Fibroblast of the aortic adventitia (primary cell): ENCODE measurements at regions not wholly inside any gene's neighbourhood (a gene's known extent, or its start where the extent isn't known, plus 50 kb on each side); places are given as distances from the start of the nearest gene placed in this dataset.

Source experiments
- DNase-seq: peaks from one replicate; pipeline ENCODE4 v3.0.0-alpha.2; 2010; ENCODE audit warnings: low read depth
- H3K4me3 ChIP-seq: 2 replicates; pipeline ENCODE4 v1.5.1; 2011; ENCODE audit warnings: low read depth, mild to moderate bottlenecking, control low read depth, low read length, moderate library complexity
- TF ChIP-seq, protein P1 (sequence below): IDR thresholded peaks from 2 replicates; pipeline ENCODE4 v1.5.1; 2011; ENCODE audit warnings: mild to moderate bottlenecking, low read length, control low read depth, inconsistent platforms; ENCODE audit not compliant: insufficient read depth

DNA sequence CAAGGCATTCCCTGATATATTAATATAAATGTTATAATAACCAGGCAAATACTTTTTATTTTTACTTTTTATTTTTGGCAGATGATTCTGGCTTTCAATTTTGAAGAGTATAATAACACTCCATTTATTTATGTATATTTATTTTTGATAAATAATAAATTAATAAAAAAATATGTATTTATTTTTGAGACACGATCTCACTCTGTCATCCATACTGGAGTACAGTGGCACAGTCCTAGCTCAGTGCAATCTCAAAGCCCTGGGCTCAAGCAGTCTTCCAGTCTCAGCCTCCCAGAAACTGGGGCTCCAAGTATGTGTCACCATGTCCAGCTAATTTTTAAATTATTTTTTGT lies 93.4 kb upstream of the ITGA6 start:
- TF ChIP-seq, protein P1, sequence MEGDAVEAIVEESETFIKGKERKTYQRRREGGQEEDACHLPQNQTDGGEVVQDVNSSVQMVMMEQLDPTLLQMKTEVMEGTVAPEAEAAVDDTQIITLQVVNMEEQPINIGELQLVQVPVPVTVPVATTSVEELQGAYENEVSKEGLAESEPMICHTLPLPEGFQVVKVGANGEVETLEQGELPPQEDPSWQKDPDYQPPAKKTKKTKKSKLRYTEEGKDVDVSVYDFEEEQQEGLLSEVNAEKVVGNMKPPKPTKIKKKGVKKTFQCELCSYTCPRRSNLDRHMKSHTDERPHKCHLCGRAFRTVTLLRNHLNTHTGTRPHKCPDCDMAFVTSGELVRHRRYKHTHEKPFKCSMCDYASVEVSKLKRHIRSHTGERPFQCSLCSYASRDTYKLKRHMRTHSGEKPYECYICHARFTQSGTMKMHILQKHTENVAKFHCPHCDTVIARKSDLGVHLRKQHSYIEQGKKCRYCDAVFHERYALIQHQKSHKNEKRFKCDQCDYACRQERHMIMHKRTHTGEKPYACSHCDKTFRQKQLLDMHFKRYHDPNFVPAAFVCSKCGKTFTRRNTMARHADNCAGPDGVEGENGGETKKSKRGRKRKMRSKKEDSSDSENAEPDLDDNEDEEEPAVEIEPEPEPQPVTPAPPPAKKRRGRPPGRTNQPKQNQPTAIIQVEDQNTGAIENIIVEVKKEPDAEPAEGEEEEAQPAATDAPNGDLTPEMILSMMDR = no peak

DNA sequence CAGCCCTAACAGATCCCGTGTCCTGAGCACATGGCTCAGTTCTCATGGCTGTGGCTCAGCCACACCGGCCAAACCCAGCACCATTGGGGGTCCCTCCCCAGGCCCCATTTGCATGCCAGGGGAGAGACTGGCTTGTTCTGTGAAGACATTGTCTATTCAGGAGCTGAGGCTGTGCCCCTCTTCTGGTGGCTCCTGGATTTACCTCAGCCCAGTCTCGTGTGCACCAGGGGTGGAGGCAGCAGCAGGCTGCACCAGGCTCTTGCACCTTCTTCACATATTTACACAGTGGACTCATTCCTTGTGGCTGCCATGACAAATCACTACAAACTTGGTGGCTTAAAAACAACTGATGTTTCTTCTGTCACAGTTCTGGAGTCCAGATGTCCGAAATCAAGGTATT lies 92.4 kb upstream of the ITGA6 start:
- no peak overlapping the region for H3K4me3 ChIP-seq
- TF ChIP-seq, protein P1 = no peak
- DNase-seq = no peak

More for the DNA sequence above, 93.4 kb upstream of the ITGA6 start:
- H3K4me3 ChIP-seq = no peak overlapping the region
- no peak for DNase-seq

DNA sequence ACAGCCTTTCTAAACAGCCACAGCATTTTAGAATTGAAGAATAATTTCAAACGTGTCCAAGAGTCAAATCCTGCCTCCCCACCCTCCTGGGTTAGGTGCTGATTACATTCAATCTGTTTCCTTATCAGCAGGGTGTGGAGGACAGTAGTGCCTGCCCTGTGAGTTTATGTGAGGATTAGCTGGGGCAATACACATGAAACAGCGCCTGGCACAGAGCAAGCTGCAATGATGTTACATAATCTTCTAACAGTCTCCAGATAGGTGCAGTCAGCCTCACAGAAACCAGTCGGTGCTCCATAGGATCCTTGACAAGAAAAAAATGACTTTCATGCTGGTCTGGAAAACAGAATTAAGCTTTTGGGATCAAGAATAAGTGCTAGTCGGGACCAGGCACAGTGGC lies 91.7 kb upstream of the ITGA6 start:
- DNase-seq = no peak
- TF ChIP-seq, protein P1 = no peak
- no peak overlapping the region for H3K4me3 ChIP-seq

DNA sequence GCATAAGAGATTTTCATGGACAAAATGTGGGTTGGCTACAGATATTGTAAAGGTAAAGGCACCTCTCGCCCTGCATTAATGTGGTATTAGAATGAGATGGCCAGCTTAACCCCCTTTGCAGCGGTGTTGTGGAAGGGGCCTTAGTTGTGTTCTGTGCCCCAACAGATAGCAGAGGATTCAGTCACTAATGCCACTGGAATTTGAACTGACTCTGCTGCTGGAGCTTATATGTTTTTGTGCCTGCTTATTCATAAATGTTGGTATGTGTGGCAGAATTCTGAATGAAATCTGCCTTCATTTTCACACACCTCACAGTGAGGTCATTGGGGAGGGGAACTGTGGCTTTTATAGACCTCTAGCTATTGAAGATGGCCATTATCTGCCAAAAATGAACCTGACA lies 90.7 kb upstream of the ITGA6 start:
- no peak overlapping the region for H3K4me3 ChIP-seq
- no peak for DNase-seq

DNA sequence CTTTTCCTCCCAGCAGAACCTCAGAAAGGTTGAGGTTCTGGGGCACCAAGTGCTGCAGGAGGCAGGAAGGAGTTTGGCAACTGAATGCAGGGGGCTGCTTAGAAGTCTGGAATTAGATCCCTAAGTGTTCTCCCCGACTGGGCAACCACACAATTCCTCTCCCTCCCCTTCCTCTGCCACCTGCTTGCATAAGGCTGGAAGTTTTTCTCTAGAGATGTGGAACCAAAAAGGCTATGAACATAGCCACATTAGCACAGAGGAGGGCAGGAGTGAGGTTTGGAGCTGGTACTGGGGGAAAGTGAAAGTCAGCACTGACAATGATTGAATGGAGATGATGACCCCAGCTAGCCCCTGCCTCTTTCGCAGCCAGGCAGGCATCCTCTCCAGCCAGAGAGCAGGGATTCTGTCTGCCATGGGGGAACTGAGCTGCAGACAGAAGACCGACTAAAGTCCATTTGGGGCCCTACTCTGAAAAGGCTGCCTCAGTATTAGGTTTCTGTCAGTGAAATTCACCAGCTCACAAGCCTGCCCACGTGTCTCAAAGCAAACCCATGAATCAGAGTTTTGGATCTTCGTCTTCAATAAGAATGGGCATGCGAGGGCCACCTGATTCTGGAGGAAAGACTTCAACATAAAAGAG lies 87.9 kb upstream of the ITGA6 start:
- H3K4me3 ChIP-seq = no peak overlapping the region
- TF ChIP-seq, protein P1 = peak; percentile 7
- peak; percentile 16 for DNase-seq

More for the DNA sequence above, 90.7 kb upstream of the ITGA6 start:
- TF ChIP-seq, protein P1 = no peak

- TF ChIP-seq, protein P1 = no peak
- peak; percentile 17 for DNase-seq
- H3K4me3 ChIP-seq = peak overlapping the region; percentile 14
Measured at GRCh38 chr2:172340394-172340793, 87.0 kb upstream of the ITGA6 start.

- TF ChIP-seq, protein P1 = no peak
- no peak for DNase-seq
- H3K4me3 ChIP-seq = no peak overlapping the region
Measured at GRCh38 chr2:172342078-172342477, 85.3 kb upstream of the ITGA6 start.
